Stimulated activated effector memory CD8-positive, alpha-beta T cell treated with anti-CD3 and anti-CD28 coated beads, Interleukin-12 subunit alpha, Interleukin-12 subunit beta, amount 100 ng/mL, for 72 hours (primary cell): ENCODE measurements at regions not wholly inside any gene's neighbourhood (a gene's known extent, or its start where the extent isn't known, plus 50 kb on each side); places are given as distances from the start of the nearest gene placed in this dataset.

ENCODE experiments used
- ATAC-seq: fragments of 150-1000 bp; cut with Tn5 transposase; 2 replicates; pipeline ENCODE4 v1.10.0; 2021
- DNase-seq, 2 donors: peaks; one replicate each; pipeline ENCODE4 v3.0.0; 2021 to 2022; ENCODE audit warnings: low spot score in 2 of 2
- H3K27ac Mint-ChIP-seq: one replicate; pipeline ENCODE4 v1.8.0; 2022; ENCODE audit warnings: mild to moderate bottlenecking, mixed read lengths
- H3K36me3 Mint-ChIP-seq: one replicate; pipeline ENCODE4 v1.8.0; 2022; ENCODE audit warnings: mild to moderate bottlenecking, mixed read lengths
- H3K4me1 Mint-ChIP-seq: one replicate; pipeline ENCODE4 v1.8.0; 2022; ENCODE audit warnings: mixed read lengths
- H3K4me3 Mint-ChIP-seq: one replicate; pipeline ENCODE4 v1.8.0; 2022; ENCODE audit warnings: mild to moderate bottlenecking, mixed read lengths
- H3K9me3 Mint-ChIP-seq: one replicate; pipeline ENCODE4 v1.8.0; 2022; ENCODE audit warnings: mixed read lengths

GRCh38 chr1:8171751-8172464 lies 145.8 kb upstream of the ERRFI1 start:
- H3K4me3 Mint-ChIP-seq, result no peak overlapping the region
- H3K36me3 Mint-ChIP-seq, result no peaks in the 10 kb centered on the region
- no peak overlapping the region for H3K27ac Mint-ChIP-seq
- H3K4me1 Mint-ChIP-seq, result peaks cover 29% of the 10 kb centered on the region
- H3K9me3 Mint-ChIP-seq, result no peaks in the 10 kb centered on the region
- DNase-seq (no peak), ATAC-seq (no peak)

- DNase-seq (no peak), ATAC-seq (no peak)
- H3K4me1 Mint-ChIP-seq, result peaks cover 44% of the 10 kb centered on the region
- H3K36me3 Mint-ChIP-seq, result no peaks in the 10 kb centered on the region
- H3K4me3 Mint-ChIP-seq, result peak overlapping the region; percentile 42
- H3K9me3 Mint-ChIP-seq, result no peaks in the 10 kb centered on the region
- H3K27ac Mint-ChIP-seq, result peak overlapping the region; percentile 87
These were observed 144.1 kb upstream of the ERRFI1 start for GRCh38 chr1:8170059-8170835.

DNA sequence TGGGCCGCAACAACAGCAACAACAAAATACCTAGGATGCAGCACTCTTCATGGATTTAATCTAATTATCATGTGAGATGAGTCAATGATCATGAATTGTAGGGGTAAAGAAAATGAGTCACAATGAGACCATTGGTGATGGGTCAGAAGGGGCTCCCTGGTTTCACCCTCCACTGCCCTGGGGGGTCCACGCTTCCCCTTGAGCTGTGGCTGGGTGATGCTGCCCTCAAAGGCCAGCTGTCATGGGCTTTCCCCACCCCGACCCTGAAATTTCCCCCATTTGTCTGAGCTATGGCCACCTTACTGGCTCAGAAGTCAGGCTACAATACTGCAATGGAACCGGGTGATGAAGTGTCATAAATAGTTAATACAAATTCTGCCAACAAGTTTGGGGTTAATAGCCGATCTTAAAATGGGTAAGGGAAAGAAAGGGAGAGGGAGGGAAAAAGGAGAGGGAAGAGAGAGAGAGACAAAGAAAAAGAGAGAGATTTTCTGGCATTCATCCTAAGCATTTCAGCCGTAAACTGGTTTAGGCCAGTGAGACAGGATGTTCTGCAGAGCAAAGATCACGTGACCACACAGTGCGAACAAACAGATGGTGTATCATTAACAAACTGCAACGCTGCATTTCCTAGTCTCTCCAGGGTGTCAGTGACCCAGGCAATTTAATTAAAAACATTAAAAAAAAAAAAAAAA lies 143.4 kb upstream of the ERRFI1 start:
- H3K4me1 Mint-ChIP-seq, result peaks cover 44% of the 10 kb centered on the region
- DNase-seq (peak in 1 of 2 donors; percentile 64), ATAC-seq (peak; percentile 82)
- H3K9me3 Mint-ChIP-seq, result no peaks in the 10 kb centered on the region
- H3K4me3 Mint-ChIP-seq, result peak overlapping the region; percentile 42
- peak overlapping the region; percentile 87 for H3K27ac Mint-ChIP-seq
- no peaks in the 10 kb centered on the region for H3K36me3 Mint-ChIP-seq

- H3K4me3 Mint-ChIP-seq, result no peak overlapping the region
- no peaks in the 10 kb centered on the region for H3K36me3 Mint-ChIP-seq
- no peak for DNase-seq
- peak; percentile 57 for ATAC-seq
- no peaks in the 10 kb centered on the region for H3K9me3 Mint-ChIP-seq
- peaks cover 44% of the 10 kb centered on the region for H3K4me1 Mint-ChIP-seq
- peak overlapping the region; percentile 23 for H3K27ac Mint-ChIP-seq
These were observed 141.8 kb upstream of the ERRFI1 start for GRCh38 chr1:8167936-8168335.

- ATAC-seq (no peak), DNase-seq (no peak)
- Mint-ChIP-seq H3K27ac (no peak overlapping the region), H3K4me1 (peaks cover 52% of the 10 kb centered on the region), H3K36me3 (no peaks in the 10 kb centered on the region), H3K4me3 (no peak overlapping the region), H3K9me3 (no peaks in the 10 kb centered on the region)
These were observed 140.3 kb upstream of the ERRFI1 start for GRCh38 chr1:8166406-8166805.

DNA sequence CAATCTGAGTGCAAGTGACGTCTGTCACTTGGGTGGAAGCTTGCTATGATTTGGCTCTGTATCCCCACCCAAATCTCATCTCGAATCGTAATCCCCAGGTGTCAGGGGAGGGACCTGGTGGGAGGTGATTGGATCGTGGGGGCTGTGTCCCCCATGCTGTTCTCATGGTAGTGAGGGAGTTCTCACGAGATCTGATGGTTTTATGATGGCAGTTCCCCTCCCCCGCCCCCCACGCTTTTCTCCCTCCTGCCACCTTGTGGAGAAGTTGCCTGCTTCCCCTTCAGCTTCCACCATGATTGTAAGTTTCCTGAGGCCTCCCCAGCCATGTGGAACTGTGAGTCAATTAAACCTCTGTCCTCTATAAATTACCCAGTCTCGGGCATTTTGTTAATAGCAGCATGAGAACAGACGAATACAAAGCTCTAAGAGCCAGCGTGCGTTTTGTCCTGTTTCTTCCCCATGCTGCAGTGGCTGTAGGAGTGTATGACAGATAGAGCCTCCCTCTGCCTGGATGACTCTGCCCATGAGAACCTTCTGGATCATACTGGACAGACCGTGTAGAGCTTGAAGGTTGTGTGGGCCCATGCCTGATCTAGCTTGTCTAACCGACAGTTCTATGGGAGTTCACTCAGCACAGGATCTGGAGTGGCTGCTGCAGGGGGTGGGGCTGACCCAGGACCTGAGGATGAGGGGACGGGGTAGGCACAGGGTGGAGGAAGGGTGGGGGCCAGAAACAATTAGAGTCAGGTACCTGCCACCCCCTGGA lies 139.7 kb upstream of the ERRFI1 start:
- no peaks in the 10 kb centered on the region for H3K9me3 Mint-ChIP-seq
- DNase-seq, result no peak
- H3K4me3 Mint-ChIP-seq, result no peak overlapping the region
- no peaks in the 10 kb centered on the region for H3K36me3 Mint-ChIP-seq
- ATAC-seq, result no peak
- H3K27ac Mint-ChIP-seq, result no peak overlapping the region
- H3K4me1 Mint-ChIP-seq, result peaks cover 55% of the 10 kb centered on the region

DNA sequence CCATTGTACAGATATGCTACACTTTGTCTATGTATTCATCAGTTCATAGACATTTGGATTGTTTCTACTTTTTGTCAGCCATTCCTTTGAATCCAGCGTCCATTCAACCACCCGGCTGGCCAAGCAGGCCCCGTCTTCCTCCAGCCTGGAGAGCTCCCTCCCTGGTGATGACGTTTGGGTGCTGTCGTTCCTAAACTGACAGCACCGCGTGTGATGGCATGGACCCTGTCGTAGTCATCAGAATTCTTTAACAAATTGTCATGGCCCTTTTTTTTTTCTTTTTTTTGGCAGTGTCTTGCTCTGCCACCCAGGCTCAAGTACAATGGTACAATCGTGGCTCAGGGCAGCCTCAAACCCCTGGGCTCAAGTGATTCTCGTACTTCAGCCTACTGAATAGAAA lies 138.6 kb upstream of the ERRFI1 start:
- Mint-ChIP-seq H3K4me3 (no peak overlapping the region), H3K27ac (no peak overlapping the region), H3K36me3 (no peaks in the 10 kb centered on the region), H3K9me3 (no peaks in the 10 kb centered on the region), H3K4me1 (peaks cover 46% of the 10 kb centered on the region)
- ATAC-seq, result no peak
- DNase-seq, result no peak

DNA sequence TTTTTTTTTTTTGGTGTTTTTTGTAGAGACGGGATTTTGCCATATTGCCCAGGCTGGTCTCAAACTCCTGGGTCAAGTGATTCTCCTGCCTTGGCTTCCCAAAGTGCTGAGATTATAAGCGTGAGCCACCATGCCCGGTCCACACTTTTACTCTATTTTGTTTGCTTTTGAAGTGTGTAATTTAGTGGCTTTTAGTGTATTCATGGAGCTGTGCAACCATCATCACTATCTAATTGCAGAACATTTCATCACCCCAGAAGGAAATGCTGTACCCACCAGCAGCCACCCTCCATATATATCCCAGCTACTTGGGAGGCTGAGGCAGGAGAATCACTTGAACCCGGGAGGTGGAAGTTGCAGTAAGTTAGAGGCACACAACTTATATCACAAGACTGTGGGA lies 136.9 kb upstream of the ERRFI1 start:
- H3K27ac Mint-ChIP-seq, result no peak overlapping the region
- ATAC-seq, result no peak
- H3K4me1 Mint-ChIP-seq, result peaks cover 47% of the 10 kb centered on the region
- H3K4me3 Mint-ChIP-seq, result no peak overlapping the region
- H3K36me3 Mint-ChIP-seq, result no peaks in the 10 kb centered on the region
- H3K9me3 Mint-ChIP-seq, result no peaks in the 10 kb centered on the region
- no peak for DNase-seq

GRCh38 chr1:8162168-8162567 lies 136.1 kb upstream of the ERRFI1 start:
- no peaks in the 10 kb centered on the region for H3K36me3 Mint-ChIP-seq
- H3K27ac Mint-ChIP-seq, result no peak overlapping the region
- ATAC-seq, result no peak
- no peak for DNase-seq
- no peaks in the 10 kb centered on the region for H3K9me3 Mint-ChIP-seq
- no peak overlapping the region for H3K4me3 Mint-ChIP-seq
- peaks cover 39% of the 10 kb centered on the region for H3K4me1 Mint-ChIP-seq

DNA sequence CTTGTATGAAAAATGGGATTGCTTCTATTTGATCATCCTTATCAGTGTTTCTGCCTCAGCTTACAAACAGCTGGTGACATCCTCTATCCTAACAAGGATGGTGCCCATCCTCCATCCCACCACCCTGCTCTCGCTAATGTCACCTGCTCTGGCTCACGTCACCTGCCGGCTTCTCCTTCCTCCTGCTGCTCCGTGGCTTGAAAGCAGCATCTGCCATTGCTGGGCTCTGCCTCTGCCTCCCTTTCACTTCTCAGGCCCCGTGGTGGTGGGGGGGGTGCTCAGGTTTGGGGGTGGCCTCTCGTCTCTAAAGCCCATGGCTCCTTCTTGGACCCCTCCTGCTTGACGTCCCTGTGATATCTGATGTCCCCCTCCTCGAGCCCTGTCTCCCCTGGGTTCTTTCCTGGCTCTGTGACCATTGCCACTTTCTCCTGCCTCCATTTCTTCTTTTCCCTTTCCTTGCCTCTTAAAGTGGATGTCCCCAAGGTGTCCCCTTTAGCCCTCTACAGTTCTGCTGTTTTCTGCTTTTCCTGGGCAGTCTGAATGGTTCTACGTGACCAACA lies 135.5 kb upstream of the ERRFI1 start:
- ATAC-seq (no peak), DNase-seq (no peak)
- Mint-ChIP-seq H3K4me3 (no peak overlapping the region), H3K9me3 (no peaks in the 10 kb centered on the region), H3K4me1 (peaks cover 34% of the 10 kb centered on the region), H3K27ac (peak overlapping the region; percentile 58), H3K36me3 (no peaks in the 10 kb centered on the region)

GRCh38 chr1:8159470-8160024 lies 133.4 kb upstream of the ERRFI1 start:
- DNase-seq (no peak), ATAC-seq (no peak)
- Mint-ChIP-seq H3K4me1 (peaks cover 22% of the 10 kb centered on the region), H3K9me3 (no peaks in the 10 kb centered on the region), H3K4me3 (no peak overlapping the region), H3K27ac (no peak overlapping the region), H3K36me3 (no peaks in the 10 kb centered on the region)

- no peak overlapping the region for H3K4me3 Mint-ChIP-seq
These were observed 132.9 kb upstream of the ERRFI1 start for GRCh38 chr1:8158995-8159394.

GRCh38 chr1:8157765-8158164 lies 131.7 kb upstream of the ERRFI1 start:
- H3K4me1 Mint-ChIP-seq, result peaks cover 32% of the 10 kb centered on the region
- H3K4me3 Mint-ChIP-seq, result no peak overlapping the region
- ATAC-seq, result no peak
- no peak overlapping the region for H3K27ac Mint-ChIP-seq
- H3K9me3 Mint-ChIP-seq, result no peaks in the 10 kb centered on the region
- H3K36me3 Mint-ChIP-seq, result no peaks in the 10 kb centered on the region
- no peak for DNase-seq

More at GRCh38 chr1:8158995-8159394, 132.9 kb upstream of the ERRFI1 start:
- ATAC-seq, result no peak
- Mint-ChIP-seq H3K9me3 (no peaks in the 10 kb centered on the region), H3K4me1 (peaks cover 22% of the 10 kb centered on the region), H3K36me3 (no peaks in the 10 kb centered on the region), H3K27ac (peak overlapping the region; percentile 17)
- DNase-seq, result no peak

GRCh38 chr1:8155528-8156186 lies 129.5 kb upstream of the ERRFI1 start:
- H3K36me3 Mint-ChIP-seq, result no peaks in the 10 kb centered on the region
- peaks cover 43% of the 10 kb centered on the region for H3K4me1 Mint-ChIP-seq
- no peaks in the 10 kb centered on the region for H3K9me3 Mint-ChIP-seq
- DNase-seq (no peak), ATAC-seq (no peak)
- no peak overlapping the region for H3K4me3 Mint-ChIP-seq
- H3K27ac Mint-ChIP-seq, result no peak overlapping the region
